HG03439 (cell line): ENCODE measurements at regions not wholly inside any gene's neighbourhood (a gene's known extent, or its start where the extent isn't known, plus 50 kb on each side); places are given as distances from the start of the nearest gene placed in this dataset.
"Not testable (repeated sequence)": the region's sequence is repeated elsewhere in the genome, so short reads cannot be mapped to it uniquely, and the experiment has no call there.

Source experiments
- ATAC-seq: cut with Tn5 transposase; IDR thresholded peaks from one replicate; pipeline ENCODE4 v1.9.1; 2021; ENCODE audit warnings: mild to moderate bottlenecking, moderate library complexity; ENCODE audit not compliant: unreplicated experiment

DNA sequence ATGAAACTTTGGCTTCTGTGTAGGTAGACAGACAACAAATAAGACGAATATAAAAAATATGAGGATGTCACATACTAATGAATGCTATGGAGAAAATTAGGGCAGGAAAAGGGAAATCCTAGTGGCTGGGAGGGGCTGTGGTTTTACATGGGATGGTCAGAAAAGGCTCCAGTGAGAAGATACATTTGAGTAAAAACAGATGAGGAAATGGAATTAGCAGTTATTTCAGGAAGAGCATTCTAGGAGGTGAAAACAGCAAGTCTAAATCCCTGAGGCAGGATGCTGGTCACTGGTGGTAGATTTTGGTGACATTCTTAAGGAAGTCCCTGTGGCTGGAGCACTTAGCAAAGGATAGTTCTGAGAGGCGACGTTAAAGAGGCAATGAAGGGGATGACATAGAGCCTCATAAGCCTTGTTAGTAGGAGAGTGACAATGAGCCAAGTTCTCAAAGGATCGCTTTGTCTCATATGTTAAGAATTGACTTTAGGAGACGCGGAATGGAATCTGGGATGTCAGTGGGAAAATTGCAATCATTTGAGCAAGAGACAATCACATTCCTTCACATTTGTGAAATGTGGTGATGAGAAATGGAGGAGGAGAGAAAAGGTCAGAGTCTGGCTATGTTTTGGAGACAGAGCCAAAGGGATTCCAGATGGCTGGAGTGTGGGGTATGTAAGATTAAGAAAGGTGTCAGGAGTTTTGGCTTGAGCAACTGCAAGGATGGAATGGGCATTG is 384.7 kb upstream of the FZD8 start:
- ATAC-seq = no peak

GRCh38 chr10:36026081-36026480 is 384.0 kb upstream of the FZD8 start:
- ATAC-seq = no peak

DNA sequence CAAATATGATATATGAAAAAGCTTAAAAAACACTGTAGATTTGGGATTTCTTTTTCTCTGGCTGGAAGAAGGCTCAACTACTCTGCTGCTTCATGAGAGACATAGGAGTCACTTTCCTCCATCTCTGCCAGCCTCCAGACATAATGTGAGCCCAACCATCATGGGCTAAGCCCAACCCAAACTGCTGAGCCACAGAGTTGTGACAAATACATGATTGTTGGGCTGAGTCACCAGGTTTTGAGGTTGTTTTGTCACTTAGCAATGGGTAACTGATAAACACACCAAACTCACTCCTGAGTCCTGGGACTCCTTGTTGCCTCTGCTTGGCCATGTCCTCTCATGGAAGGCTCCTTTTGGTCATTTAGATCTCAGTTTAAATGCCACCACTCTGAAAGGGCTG is 381.8 kb upstream of the FZD8 start:
- no peak for ATAC-seq

DNA sequence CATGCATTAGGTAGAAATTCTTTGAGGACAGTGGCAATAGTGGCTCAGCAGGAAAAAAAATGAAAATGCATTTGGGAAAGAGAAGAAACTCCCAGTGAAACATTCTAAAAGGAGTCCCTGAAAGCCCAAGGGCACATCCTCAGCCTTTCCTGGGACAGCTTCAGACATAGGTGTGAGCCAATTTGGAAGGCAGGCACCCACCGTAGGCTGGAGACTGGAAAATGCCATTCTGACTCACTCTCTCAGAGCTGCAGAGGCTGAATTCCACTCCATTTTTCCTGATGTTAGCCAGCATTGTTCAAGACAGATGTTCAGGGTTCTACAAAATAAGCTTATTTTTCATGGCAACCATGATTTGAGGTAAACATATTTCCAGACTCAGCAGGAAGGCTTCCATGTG is 379.0 kb upstream of the FZD8 start:
- ATAC-seq = no peak

- no peak for ATAC-seq
Measured at GRCh38 chr10:36019749-36020148, 377.7 kb upstream of the FZD8 start.

DNA sequence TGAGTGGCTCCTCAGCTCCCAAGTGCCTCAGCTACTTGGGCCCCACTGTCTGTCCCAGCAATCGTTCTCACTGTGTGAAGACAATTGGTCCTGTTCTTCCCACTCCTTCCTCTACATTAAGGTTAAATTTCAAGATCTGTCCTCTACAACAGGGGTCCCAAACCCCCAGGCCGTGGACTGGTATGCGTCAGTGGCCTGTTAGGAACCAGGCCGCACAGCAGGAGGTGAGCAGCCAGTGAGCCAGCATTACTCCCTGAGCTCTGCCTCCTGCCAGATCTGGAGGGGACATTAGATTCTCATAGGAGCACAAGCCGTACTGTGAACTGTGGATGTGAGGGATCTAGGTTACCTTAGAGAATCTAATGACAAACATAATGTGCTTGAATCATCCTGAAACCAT is 376.9 kb upstream of the FZD8 start:
- no peak for ATAC-seq

DNA sequence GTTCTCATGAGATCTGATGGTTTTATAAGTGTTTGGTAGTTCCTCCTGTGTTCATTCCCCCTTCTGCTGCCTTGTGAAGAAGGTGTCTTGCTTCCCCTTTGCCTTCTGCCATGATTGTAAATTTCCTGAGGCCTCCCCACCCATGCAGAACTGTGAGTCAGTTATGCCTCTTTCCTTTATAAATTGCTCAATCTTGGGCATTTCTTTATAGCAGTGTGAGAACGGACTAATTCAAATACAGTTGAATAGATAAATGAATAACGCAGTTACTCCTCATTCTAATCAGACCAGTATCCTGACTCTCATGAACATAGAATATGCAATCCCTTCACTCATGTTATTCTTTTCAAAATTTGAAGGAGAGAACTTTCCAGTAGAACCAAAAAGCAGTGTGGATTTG is 375.0 kb upstream of the FZD8 start:
- no peak for ATAC-seq

- ATAC-seq = no peak
Measured at GRCh38 chr10:36007369-36007768, 365.3 kb upstream of the FZD8 start.

DNA sequence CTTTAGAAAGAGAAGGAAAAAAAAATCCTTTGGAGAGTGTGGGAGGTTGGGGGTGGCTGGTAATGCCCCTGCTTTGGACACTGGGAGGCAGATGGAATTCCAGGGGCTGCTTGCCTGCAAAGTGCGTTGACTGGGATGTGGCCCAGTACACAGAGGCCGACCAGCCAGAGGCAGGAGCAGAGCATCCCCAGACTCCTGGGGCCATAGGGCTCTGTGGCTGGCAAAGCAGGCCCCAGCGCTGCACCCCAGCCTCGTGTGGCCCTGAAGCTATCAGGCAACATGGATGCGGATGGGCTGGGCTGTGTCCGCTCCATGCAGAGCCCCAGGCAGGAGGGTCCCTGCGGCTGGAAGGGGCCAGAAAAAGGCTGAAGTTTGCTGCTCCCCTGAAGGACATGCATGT is 361.6 kb upstream of the FZD8 start:
- no peak for ATAC-seq

DNA sequence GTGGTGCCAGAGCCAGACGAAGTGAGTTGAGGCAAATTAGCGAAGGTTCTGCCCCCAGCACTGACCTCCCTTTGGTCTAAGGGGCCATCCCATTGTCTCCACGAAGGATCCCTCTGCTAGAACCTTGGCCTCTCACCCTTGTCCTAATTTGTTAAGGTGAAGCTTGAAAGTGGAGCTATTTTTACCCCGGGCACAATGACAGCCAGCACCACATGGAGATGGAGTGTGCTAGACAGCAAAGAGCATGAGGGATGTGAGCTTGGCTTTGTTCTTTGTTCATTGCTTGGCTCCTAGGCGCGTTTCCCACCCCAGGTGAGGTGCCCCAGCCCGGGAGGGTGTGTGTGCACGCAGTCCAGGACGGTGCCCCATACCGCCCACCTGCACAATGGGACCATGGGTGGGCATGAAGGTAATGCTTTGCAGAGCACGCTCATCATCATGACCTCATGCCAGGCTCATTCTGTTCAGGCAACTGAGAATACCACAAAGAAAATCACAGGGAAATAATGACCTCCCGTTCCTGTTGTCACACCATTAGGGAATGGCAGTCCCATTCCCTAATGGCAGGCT is 361.0 kb upstream of the FZD8 start:
- ATAC-seq = no peak

DNA sequence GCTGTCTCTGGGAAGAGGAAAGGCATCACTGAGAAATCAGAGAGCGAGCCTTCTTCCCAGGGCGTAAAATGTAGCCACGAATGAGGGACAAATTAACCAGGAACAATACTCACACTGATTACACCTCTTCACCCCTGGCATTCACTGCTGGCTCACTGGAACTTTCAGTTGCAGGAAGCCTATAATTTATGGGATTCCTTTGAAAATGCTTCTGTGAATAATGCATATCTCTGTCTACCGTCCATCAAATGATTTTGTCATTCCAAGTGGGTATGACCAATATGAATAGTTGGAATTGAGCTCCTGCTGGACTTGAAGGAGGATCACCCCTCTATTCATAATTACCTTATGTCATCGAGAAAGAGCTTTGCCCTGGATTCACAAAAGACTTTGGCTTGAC is 360.3 kb upstream of the FZD8 start:
- ATAC-seq = no peak

GRCh38 chr10:36000754-36001153 is 358.7 kb upstream of the FZD8 start:
- not testable (repeated sequence) for ATAC-seq

DNA sequence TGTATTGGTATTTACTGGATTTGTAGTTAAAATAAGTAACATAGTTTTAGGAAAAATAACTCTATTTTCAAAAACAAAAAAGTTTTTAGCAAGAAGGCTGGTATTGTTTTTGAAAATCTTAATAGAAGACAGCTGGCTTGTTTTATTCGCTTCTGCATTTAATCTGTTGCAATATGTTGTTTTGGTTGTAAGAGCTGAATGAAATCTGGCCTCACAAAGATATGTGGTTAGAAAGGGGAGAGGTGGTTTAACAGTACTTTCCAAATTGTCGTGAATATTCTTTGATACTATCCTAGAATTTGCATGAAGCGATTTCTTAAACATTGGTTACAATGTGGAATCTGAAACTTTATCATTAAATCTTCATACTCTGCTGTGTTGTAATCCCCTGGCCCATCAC is 355.9 kb upstream of the FZD8 start:
- no peak for ATAC-seq

GRCh38 chr10:35995485-35995884 is 353.4 kb upstream of the FZD8 start:
- no peak for ATAC-seq

- no peak for ATAC-seq
Measured at GRCh38 chr10:35993591-35994515, 351.8 kb upstream of the FZD8 start.

DNA sequence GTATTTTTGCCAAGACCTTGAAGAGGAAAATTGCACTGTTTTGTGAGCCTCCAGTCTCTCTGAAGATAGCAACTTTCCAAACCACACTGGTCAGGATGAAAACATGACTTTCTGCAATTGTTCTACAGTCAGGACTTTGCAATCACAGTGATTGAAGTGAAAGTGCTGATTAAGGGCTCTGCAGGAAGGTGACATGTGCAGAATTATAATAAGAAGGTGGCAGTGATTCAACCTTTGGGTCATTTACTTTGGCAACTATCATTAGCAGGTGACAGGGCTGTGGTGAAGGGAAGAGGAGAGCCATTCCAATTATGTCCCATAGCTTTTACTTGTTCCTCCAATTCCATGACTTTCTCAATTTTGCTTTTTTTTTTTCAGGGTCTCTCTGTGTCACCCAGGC is 350.0 kb upstream of the FZD8 start:
- no peak for ATAC-seq

GRCh38 chr10:35986756-35987502 is 344.8 kb upstream of the FZD8 start:
- no peak for ATAC-seq

GRCh38 chr10:35979116-35979515 is 337.0 kb upstream of the FZD8 start:
- ATAC-seq = no peak

DNA sequence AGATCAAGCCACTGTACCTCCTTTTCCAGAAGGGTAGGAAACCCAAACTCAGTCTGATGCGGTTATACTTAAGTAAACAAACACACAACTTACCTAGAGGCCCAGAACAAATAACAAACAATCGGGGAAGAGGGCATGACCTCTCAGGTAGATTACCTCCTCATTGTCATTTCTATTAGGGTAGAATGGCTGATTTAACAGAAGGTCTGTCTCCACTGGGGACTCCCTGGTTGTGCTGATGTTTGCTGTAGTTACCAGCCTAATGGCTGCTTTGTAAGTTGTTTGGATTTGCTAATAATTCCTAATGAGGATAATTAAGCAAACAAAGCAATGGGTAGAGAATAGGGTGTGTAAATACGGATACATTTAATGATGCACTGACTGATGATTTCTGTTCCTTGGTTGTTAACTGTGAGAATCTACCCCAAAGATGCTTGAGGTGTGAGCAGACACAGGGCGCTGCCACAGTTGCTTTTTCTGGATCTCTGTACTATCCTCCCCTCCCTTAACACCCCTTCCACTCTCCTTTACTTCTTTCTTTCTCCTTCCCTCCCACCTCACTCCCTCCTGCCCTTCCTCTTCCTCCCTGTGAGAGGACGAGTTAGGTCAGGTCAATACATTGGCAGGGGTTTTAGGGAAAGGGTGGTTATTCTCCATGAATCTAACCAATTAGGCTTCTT is 332.0 kb upstream of the FZD8 start:
- ATAC-seq = not testable (repeated sequence)

DNA sequence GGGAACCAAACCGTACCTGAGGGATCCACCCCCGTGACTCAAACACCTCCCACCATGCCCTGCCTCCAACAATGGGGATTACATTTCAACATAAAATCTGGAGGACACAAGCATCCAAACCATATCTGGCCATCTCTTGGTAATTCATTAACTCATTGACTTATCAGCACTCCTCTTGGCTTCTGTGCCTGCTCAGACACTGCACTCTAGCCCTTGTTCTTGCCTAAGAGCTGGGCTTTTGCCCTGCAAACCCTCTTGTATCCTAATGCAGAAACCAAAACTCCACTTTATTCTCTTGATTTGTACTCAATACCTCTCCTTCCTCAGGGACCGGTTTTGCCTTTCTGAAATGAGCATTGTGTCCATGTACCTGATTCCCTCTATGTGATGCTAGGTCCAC is 330.2 kb upstream of the FZD8 start:
- ATAC-seq = no peak

- no peak for ATAC-seq
Measured at GRCh38 chr10:35971397-35971796, 329.3 kb upstream of the FZD8 start.
